ENCODE measurements at regions not wholly inside any gene's neighbourhood (a gene's known extent, or its start where the extent isn't known, plus 50 kb on each side); places are given as distances from the start of the nearest gene placed in this dataset.
A peak's percentile ranks its signal among the peaks of the same experiment; 100 is the strongest.

GRCh38 chr2:219798430-219798829 is 171.0 kb downstream of the SLC4A3 start:
- H3K4me3 ChIP-seq (replicated peaks; ENCODE audit: low read depth, low read length): no peak overlapping the region
- no peak for TF ChIP-seq CTCF (IDR thresholded peaks at IDR 0.05; ENCODE audit: low read depth, low read length, missing control alignments)
- DNase-seq (ENCODE audit: extremely low read depth, low read depth): no peak

- TF ChIP-seq CTCF (IDR thresholded peaks at IDR 0.05; ENCODE audit: low read depth, low read length, missing control alignments): no peak
- peak; percentile 4 for DNase-seq (ENCODE audit: extremely low read depth, low read depth)
Observed at GRCh38 chr2:219803294-219803693, 175.9 kb downstream of the SLC4A3 start.

GRCh38 chr2:219810895-219811294 is 183.5 kb downstream of the SLC4A3 start:
- no peak for TF ChIP-seq CTCF (IDR thresholded peaks at IDR 0.05; ENCODE audit: low read depth, low read length, missing control alignments)
- no peak for DNase-seq (ENCODE audit: extremely low read depth, low read depth)
- H3K4me3 ChIP-seq (replicated peaks; ENCODE audit: low read depth, low read length): no peak overlapping the region

More at GRCh38 chr2:219803294-219803693, 175.9 kb downstream of the SLC4A3 start:
- H3K4me3 ChIP-seq (replicated peaks; ENCODE audit: low read depth, low read length): no peak overlapping the region

- H3K4me3 ChIP-seq (replicated peaks; ENCODE audit: low read depth, low read length): no peak overlapping the region
- TF ChIP-seq CTCF (IDR thresholded peaks at IDR 0.05; ENCODE audit: low read depth, low read length, missing control alignments): no peak
- DNase-seq (ENCODE audit: extremely low read depth, low read depth): no peak
Observed at GRCh38 chr2:219812672-219813071, 185.2 kb downstream of the SLC4A3 start.

- no peak for DNase-seq (ENCODE audit: extremely low read depth, low read depth)
- H3K4me3 ChIP-seq (replicated peaks; ENCODE audit: low read depth, low read length): no peak overlapping the region
- TF ChIP-seq CTCF (IDR thresholded peaks at IDR 0.05; ENCODE audit: low read depth, low read length, missing control alignments): no peak
Observed at GRCh38 chr2:219820767-219821166, 193.3 kb downstream of the SLC4A3 start.

GRCh38 chr2:219823574-219823973 is 196.1 kb downstream of the SLC4A3 start:
- no peak overlapping the region for H3K4me3 ChIP-seq (replicated peaks; ENCODE audit: low read depth, low read length)
- no peak for TF ChIP-seq CTCF (IDR thresholded peaks at IDR 0.05; ENCODE audit: low read depth, low read length, missing control alignments)
- DNase-seq (ENCODE audit: extremely low read depth, low read depth): no peak

GRCh38 chr2:219824996-219825395 is 197.6 kb downstream of the SLC4A3 start:
- no peak for DNase-seq (ENCODE audit: extremely low read depth, low read depth)
- TF ChIP-seq CTCF (IDR thresholded peaks at IDR 0.05; ENCODE audit: low read depth, low read length, missing control alignments): no peak
- no peak overlapping the region for H3K4me3 ChIP-seq (replicated peaks; ENCODE audit: low read depth, low read length)

Data from HFF-Myc (cell line).